ENCODE measurements at regions not wholly inside any gene's neighbourhood (a gene's known extent, or its start where the extent isn't known, plus 50 kb on each side); places are given as distances from the start of the nearest gene placed in this dataset.

- H3K9me3 ChIP-seq (ENCODE audit: control insufficient read depth, insufficient read depth, low read length) = no peaks in the 10 kb centered on the region
- H3K4me2 ChIP-seq (ENCODE audit: low read length) = no peak overlapping the region
- TF ChIP-seq EZH2phosphoT487 (IDR thresholded peaks at IDR 0.05; ENCODE audit: borderline replicate concordance, low read length) (no peak), CTCF (IDR thresholded peaks at IDR 0.05; ENCODE audit: low read depth, low read length, poor library complexity, severe bottlenecking) (no peak)
- no peak overlapping the region for H3K4me3 ChIP-seq (ENCODE audit: low read length)
- H3F3A ChIP-seq (ENCODE audit: control insufficient read depth, insufficient read depth) = no peaks in the 10 kb centered on the region
- H4K20me1 ChIP-seq (ENCODE audit: control insufficient read depth, insufficient read depth, low read depth, low read length) = no peaks in the 10 kb centered on the region
- no peaks in the 10 kb centered on the region for H3K27me3 ChIP-seq (ENCODE audit: control insufficient read depth, low read length)
- H3K79me2 ChIP-seq (ENCODE audit: control insufficient read depth, low read length) = no peaks in the 10 kb centered on the region
- H3K4me1 ChIP-seq (ENCODE audit: control insufficient read depth, low read length) = no peaks in the 10 kb centered on the region
- no peak overlapping the region for H3K27ac ChIP-seq (ENCODE audit: low read depth, low read length)
- H3K36me3 ChIP-seq (ENCODE audit: control insufficient read depth, low read length) = no peaks in the 10 kb centered on the region
- H3K9me2 ChIP-seq (replicated peaks; ENCODE audit: control insufficient read depth, low read length) = no peaks in the 10 kb centered on the region
Observed at GRCh38 chr11:81979448-81979847, 754.2 kb downstream of the FAM181B start.

- H3K4me2 ChIP-seq (ENCODE audit: low read length) = no peak overlapping the region
- no peaks in the 10 kb centered on the region for H3K79me2 ChIP-seq (ENCODE audit: control insufficient read depth, low read length)
- no peaks in the 10 kb centered on the region for H3K9me3 ChIP-seq (ENCODE audit: control insufficient read depth, insufficient read depth, low read length)
- no peaks in the 10 kb centered on the region for H4K20me1 ChIP-seq (ENCODE audit: control insufficient read depth, insufficient read depth, low read depth, low read length)
- H3K27me3 ChIP-seq (ENCODE audit: control insufficient read depth, low read length) = no peaks in the 10 kb centered on the region
- H3F3A ChIP-seq (ENCODE audit: control insufficient read depth, insufficient read depth) = no peaks in the 10 kb centered on the region
- TF ChIP-seq EZH2phosphoT487 (IDR thresholded peaks at IDR 0.05; ENCODE audit: borderline replicate concordance, low read length) (no peak), CTCF (IDR thresholded peaks at IDR 0.05; ENCODE audit: low read depth, low read length, poor library complexity, severe bottlenecking) (no peak)
- no peak overlapping the region for H3K4me3 ChIP-seq (ENCODE audit: low read length)
- H3K4me1 ChIP-seq (ENCODE audit: control insufficient read depth, low read length) = no peaks in the 10 kb centered on the region
- no peak overlapping the region for H3K27ac ChIP-seq (ENCODE audit: low read depth, low read length)
- H3K36me3 ChIP-seq (ENCODE audit: control insufficient read depth, low read length) = no peaks in the 10 kb centered on the region
- no peaks in the 10 kb centered on the region for H3K9me2 ChIP-seq (replicated peaks; ENCODE audit: control insufficient read depth, low read length)
Observed at GRCh38 chr11:81975261-81975900, 758.3 kb downstream of the FAM181B start.

- H3K27me3 ChIP-seq (ENCODE audit: control insufficient read depth, low read length) = no peaks in the 10 kb centered on the region
- no peaks in the 10 kb centered on the region for H3K9me2 ChIP-seq (replicated peaks; ENCODE audit: control insufficient read depth, low read length)
- H3K9me3 ChIP-seq (ENCODE audit: control insufficient read depth, insufficient read depth, low read length) = no peaks in the 10 kb centered on the region
- H3F3A ChIP-seq (ENCODE audit: control insufficient read depth, insufficient read depth) = no peaks in the 10 kb centered on the region
- no peaks in the 10 kb centered on the region for H4K20me1 ChIP-seq (ENCODE audit: control insufficient read depth, insufficient read depth, low read depth, low read length)
- no peak overlapping the region for H3K4me3 ChIP-seq (ENCODE audit: low read length)
- no peaks in the 10 kb centered on the region for H3K79me2 ChIP-seq (ENCODE audit: control insufficient read depth, low read length)
- H3K27ac ChIP-seq (ENCODE audit: low read depth, low read length) = no peak overlapping the region
- no peaks in the 10 kb centered on the region for H3K36me3 ChIP-seq (ENCODE audit: control insufficient read depth, low read length)
- TF ChIP-seq CTCF (IDR thresholded peaks at IDR 0.05; ENCODE audit: low read depth, low read length, poor library complexity, severe bottlenecking) (no peak), EZH2phosphoT487 (IDR thresholded peaks at IDR 0.05; ENCODE audit: borderline replicate concordance, low read length) (no peak)
- no peak overlapping the region for H3K4me2 ChIP-seq (ENCODE audit: low read length)
- peaks cover 3% of the 10 kb centered on the region; the same call in 1 of the 2 replicates for H3K4me1 ChIP-seq (ENCODE audit: control insufficient read depth, low read length)
Observed at GRCh38 chr11:81970886-81971285, 762.8 kb downstream of the FAM181B start.
